Fibroblast of the aortic adventitia (primary cell): ENCODE measurements at regions not wholly inside any gene's neighbourhood (a gene's known extent, or its start where the extent isn't known, plus 50 kb on each side); places are given as distances from the start of the nearest gene placed in this dataset.
A peak's percentile ranks its signal among the peaks of the same experiment; 100 is the strongest.

Experiments
- DNase-seq: peaks from one replicate; pipeline ENCODE4 v3.0.0-alpha.2; 2010; ENCODE audit warnings: low read depth
- H3K4me3 ChIP-seq: 2 replicates; pipeline ENCODE4 v1.5.1; 2011; ENCODE audit warnings: low read depth, mild to moderate bottlenecking, control low read depth, low read length, moderate library complexity
- CTCF ChIP-seq: IDR thresholded peaks from 2 replicates; pipeline ENCODE4 v1.5.1; 2011; ENCODE audit warnings: mild to moderate bottlenecking, low read length, control low read depth, inconsistent platforms; ENCODE audit not compliant: insufficient read depth

- no peak for TF ChIP-seq CTCF
- no peak for DNase-seq
- no peak overlapping the region for H3K4me3 ChIP-seq
Observed at GRCh38 chr1:42096554-42096953, 56.7 kb upstream of the GUCA2B start.

DNA sequence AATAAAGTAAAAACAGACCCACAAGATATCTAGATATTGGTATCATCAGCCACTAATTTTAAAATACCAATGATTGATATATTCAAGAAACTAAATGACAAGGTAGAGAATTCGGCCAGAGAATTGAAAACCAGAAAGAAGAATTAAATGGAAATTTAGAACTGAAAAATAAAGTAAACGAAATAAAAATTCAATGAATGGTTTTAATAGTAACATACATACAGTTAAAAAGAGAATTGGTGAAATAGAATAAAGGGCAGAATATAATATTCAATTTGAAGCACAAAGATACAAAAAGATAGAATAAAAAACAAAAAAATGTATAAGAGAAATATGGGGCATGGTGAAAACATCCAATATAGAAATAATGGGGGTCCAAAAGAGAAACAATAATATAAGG lies 64.0 kb upstream of the GUCA2B start:
- no peak for DNase-seq
- H3K4me3 ChIP-seq = no peak overlapping the region
- no peak for TF ChIP-seq CTCF

DNA sequence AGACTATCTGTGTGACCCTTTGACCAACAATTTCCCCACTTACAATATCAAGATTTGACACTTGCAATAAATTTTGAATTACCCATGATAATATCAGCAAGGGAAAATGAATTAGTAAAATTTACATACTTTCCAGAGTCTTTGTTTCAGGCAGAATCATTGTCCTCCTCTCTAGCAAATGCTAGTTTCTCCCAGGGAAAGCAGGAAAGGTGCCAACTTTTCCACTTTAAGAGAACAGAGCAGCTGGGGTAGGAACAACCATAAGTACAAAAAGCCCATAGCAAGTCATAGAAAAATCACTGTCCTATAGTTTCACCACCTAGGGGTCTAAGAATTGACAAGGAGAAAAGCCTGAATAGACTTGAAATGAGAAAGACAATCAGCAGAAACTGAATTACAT lies 67.1 kb upstream of the GUCA2B start:
- H3K4me3 ChIP-seq = no peak overlapping the region
- TF ChIP-seq CTCF = no peak
- DNase-seq = no peak

DNA sequence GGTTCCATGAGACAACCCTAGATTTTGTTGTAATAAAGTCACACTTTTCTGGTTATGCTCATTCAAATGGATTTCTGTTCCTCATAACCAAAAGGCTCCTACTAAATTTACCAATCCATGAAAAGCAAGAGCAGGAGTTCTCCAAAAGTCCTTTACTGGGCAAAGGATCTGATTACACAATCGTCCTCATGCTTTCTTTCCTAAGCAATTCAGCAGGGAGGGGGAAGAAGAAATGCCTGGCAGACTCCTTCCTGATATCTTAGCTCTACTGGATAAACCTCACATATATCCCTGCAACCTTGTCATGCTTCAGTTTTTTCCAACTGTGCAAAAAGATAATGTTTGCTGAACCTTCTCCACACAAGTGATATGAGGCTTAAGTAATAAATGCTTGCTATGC lies 67.6 kb upstream of the GUCA2B start:
- DNase-seq = peak; percentile 72
- TF ChIP-seq CTCF = no peak
- peak overlapping the region; percentile 6 for H3K4me3 ChIP-seq

GRCh38 chr1:42081475-42081874 lies 71.7 kb upstream of the GUCA2B start:
- H3K4me3 ChIP-seq = no peak overlapping the region
- TF ChIP-seq CTCF = no peak
- DNase-seq = no peak

DNA sequence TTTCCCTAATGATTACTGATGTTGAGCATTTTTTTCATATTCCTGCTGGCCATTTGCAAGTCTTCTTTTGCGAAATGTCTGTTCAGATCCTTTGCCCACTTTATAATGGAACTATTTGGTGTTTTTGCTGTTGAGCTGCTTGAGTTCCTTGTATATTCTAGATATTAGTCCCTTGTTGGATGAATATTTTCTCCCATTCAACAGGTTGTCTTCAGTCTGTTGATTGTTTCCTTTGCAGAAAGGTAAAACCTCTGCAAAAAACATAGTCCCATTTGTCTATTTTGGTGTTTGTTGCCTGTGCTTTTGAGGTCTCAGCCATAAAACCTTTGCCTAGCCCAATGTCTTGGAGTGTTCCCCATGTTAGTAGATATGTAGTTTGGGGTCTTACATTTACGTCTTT lies 78.0 kb upstream of the GUCA2B start:
- no peak for TF ChIP-seq CTCF
- no peak for DNase-seq
- H3K4me3 ChIP-seq = no peak overlapping the region

- DNase-seq = peak; percentile 58
- no peak overlapping the region for H3K4me3 ChIP-seq
- no peak for TF ChIP-seq CTCF
Observed at GRCh38 chr1:42070996-42071395, 82.2 kb upstream of the GUCA2B start.
